Breast epithelium (tissue), 4 donors: ENCODE measurements at regions not wholly inside any gene's neighbourhood (a gene's known extent, or its start where the extent isn't known, plus 50 kb on each side); places are given as distances from the start of the nearest gene placed in this dataset.
A peak's percentile ranks its signal among the peaks of the same experiment; 100 is the strongest.

ENCODE experiments used
- DNase-seq, 2 donors: peaks; one replicate each; pipeline ENCODE4 v3.0.0-alpha.2; 2019; ENCODE audit warnings: low spot score in 2 of 2
- H3K27ac ChIP-seq, 2 donors: fragments of 200-600 bp; sonication (generic) in 1 of 2; one replicate each; pipeline ENCODE4 v1.5.1; 2016 to 2019; ENCODE audit warnings: mild to moderate bottlenecking in 1 of 2
- H3K27me3 ChIP-seq, 2 donors: fragments of 200-600 bp; sonication (generic) in 1 of 2; one replicate each; pipeline versions ENCODE4 v1.5.1 to v1.6.0; 2017 to 2019; ENCODE audit warnings: control low read depth in 1 of 2, mild to moderate bottlenecking in 1 of 2
- H3K36me3 ChIP-seq: fragments of 200-600 bp; one replicate; pipeline ENCODE4 v1.5.1; 2019
- H3K4me1 ChIP-seq, 2 donors: fragments of 200-600 bp; sonication (generic); one replicate each; pipeline ENCODE4 v1.5.1; 2016 to 2019; ENCODE audit warnings: control low read depth in 1 of 2
- H3K4me3 ChIP-seq, 3 donors: fragments of 200-600 bp; sonication (generic); 1 replicate in 2 of 3; 2 replicates in 1 of 3; pipeline ENCODE4 v1.5.1; 2016 to 2019; ENCODE audit warnings: mild to moderate bottlenecking in 3 of 3, moderate library complexity in 2 of 3
- H3K9me3 ChIP-seq, 2 donors: fragments of 200-600 bp; sonication (generic) in 1 of 2; one replicate each; pipeline ENCODE4 v1.5.1; 2016 to 2019; ENCODE audit warnings: control low read depth in 1 of 2
- POLR2A ChIP-seq: fragments of 450-650 bp; IDR thresholded peaks from one replicate; pipeline ENCODE4 v1.6.1; 2016; ENCODE audit warnings: antibody characterized with exemption, mild to moderate bottlenecking, moderate library complexity
- POLR2AphosphoS5 ChIP-seq, 3 donors: sonication (generic); formaldehyde crosslinking; IDR thresholded peaks; one replicate each; pipeline ENCODE4 v1.6.1; 2017; ENCODE audit warnings: antibody characterized with exemption in 3 of 3
- intact Hi-C: fragments of 100-400 bp; cut with DNase I; formaldehyde crosslinking; loops from one replicate; pipeline ENCODE4 v1.15.1; 2023; ENCODE audit warnings: low total_unique reads
- TF ChIP-seq, protein P1 (sequence below), 3 donors: fragments of 450-650 bp; IDR thresholded peaks; one replicate each; pipeline ENCODE4 v1.5.1; 2016 to 2017; ENCODE audit warnings: antibody characterized with exemption in 3 of 3, mild to moderate bottlenecking in 3 of 3, moderate library complexity in 3 of 3

DNA sequence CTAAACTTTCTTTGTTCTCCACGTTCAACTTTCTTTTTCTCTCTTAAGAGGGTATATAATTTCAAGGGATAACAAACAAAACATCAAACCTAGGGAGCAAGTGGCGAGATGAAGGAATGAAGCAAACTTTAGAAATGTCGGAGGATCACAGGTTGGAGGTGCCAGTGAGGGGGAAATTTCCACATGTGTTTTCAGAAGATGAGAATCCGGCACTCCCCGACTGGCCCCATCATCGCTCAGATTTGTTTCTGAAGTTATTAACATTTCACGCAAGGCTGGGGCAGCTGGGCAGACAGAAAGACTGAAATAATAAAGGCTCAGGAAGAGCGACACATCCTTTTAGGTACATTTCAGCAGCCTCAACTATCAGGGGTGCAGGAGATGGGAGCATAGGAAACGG is 134.9 kb downstream of the SMIM20 start:
- no peak for DNase-seq
- H3K27me3 ChIP-seq: no peaks in the 10 kb centered on the region
- no peak overlapping the region for H3K4me3 ChIP-seq
- peak overlapping the region; percentile 82 to 96 for H3K27ac ChIP-seq
- intact Hi-C loops: no loop called here
- TF ChIP-seq POLR2AphosphoS5 (IDR thresholded peaks at IDR 0.05) (no peak), POLR2A (no peak)
- TF ChIP-seq, protein P1, sequence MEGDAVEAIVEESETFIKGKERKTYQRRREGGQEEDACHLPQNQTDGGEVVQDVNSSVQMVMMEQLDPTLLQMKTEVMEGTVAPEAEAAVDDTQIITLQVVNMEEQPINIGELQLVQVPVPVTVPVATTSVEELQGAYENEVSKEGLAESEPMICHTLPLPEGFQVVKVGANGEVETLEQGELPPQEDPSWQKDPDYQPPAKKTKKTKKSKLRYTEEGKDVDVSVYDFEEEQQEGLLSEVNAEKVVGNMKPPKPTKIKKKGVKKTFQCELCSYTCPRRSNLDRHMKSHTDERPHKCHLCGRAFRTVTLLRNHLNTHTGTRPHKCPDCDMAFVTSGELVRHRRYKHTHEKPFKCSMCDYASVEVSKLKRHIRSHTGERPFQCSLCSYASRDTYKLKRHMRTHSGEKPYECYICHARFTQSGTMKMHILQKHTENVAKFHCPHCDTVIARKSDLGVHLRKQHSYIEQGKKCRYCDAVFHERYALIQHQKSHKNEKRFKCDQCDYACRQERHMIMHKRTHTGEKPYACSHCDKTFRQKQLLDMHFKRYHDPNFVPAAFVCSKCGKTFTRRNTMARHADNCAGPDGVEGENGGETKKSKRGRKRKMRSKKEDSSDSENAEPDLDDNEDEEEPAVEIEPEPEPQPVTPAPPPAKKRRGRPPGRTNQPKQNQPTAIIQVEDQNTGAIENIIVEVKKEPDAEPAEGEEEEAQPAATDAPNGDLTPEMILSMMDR (IDR thresholded peaks at IDR 0.05): no peak
- H3K9me3 ChIP-seq: no peaks in the 10 kb centered on the region
- no peaks in the 10 kb centered on the region for H3K36me3 ChIP-seq
- peaks cover 0 to 10% of the 10 kb centered on the region in 2 donors for H3K4me1 ChIP-seq

DNA sequence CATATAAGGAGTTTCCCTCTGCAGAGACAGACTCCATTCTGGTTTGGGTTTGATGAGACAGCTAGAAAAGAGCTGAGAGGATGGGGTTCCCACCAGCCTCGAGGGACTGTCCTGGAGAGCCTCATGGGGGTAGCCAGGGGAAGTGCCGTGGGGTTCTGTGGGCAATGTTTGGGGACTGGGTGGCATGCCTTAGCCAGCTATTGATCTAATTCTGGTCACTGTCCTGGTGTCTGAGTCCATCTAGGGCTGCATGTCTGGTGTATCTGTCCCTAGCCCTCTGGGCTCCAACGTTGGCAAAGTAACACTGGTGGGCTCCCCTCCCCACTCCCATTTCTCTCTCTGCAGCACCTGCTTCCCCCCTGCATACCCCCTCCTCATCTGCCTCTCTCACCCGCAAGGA is 135.4 kb downstream of the SMIM20 start:
- Histone ChIP-seq H3K27ac (peak overlapping the region; percentile 82 to 96), H3K27me3 (no peaks in the 10 kb centered on the region), H3K9me3 (no peaks in the 10 kb centered on the region), H3K4me1 (peaks cover 0 to 10% of the 10 kb centered on the region in 2 donors), H3K36me3 (no peaks in the 10 kb centered on the region), H3K4me3 (no peak overlapping the region)
- intact Hi-C loops: no loop called here
- DNase-seq: no peak
- TF ChIP-seq, protein P1 (IDR thresholded peaks at IDR 0.05): no peak
- TF ChIP-seq POLR2AphosphoS5 (IDR thresholded peaks at IDR 0.05) (no peak), POLR2A (no peak)

DNA sequence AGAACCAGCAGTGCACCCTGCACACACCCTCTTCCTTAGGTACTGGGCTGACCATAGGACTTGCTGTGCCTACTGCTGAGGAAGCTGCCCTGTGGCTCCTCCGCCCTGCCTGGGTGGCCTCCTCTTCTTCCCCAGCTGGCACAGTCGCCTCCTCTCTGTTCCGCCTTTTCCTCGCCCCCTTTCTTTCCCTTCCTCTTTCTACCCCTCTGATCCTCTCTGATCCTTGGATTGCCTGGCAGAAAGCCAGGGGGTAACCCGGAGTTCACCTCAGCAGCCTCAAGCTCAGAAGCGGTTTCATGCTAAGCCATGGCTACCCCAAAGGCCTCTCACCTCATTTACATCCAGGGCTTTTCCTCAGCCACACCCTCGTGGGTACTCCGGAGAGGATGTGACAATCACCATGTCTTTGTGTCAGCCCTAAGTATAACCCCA is 136.2 kb downstream of the SMIM20 start:
- peak overlapping the region; percentile 82 to 96 for H3K27ac ChIP-seq

DNA sequence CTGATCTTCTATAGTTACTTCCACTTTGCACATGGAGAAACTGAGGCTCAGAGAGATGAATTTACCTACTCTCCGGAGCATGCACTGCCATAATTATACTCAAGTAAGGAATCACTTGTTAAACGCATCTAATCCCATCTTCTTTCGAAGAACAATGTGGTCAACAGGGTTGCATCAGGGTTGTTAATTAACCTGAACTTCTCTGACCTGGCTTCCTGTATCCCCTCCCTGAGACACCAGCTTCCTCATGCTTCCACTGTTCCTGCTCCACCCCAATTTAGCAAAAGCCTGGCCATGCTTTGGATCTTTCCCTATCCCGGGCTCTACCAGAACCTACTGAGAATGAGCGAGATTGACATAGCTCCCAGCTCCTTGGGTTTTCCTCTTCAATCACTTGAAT is 136.7 kb downstream of the SMIM20 start:
- Histone ChIP-seq H3K27ac (peak overlapping the region; percentile 82 to 96), H3K4me1 (peaks cover 0 to 10% of the 10 kb centered on the region in 2 donors), H3K36me3 (no peaks in the 10 kb centered on the region), H3K4me3 (no peak overlapping the region), H3K27me3 (no peaks in the 10 kb centered on the region), H3K9me3 (no peaks in the 10 kb centered on the region)
- no peak for DNase-seq
- TF ChIP-seq, protein P1 (IDR thresholded peaks at IDR 0.05): no peak
- TF ChIP-seq POLR2A (no peak), POLR2AphosphoS5 (IDR thresholded peaks at IDR 0.05) (no peak)
- intact Hi-C loops: no loop called here

More for the DNA sequence above, 136.2 kb downstream of the SMIM20 start:
- Histone ChIP-seq H3K27me3 (no peaks in the 10 kb centered on the region), H3K9me3 (no peaks in the 10 kb centered on the region), H3K36me3 (no peaks in the 10 kb centered on the region), H3K4me1 (peaks cover 0 to 10% of the 10 kb centered on the region in 2 donors), H3K4me3 (no peak overlapping the region)
- intact Hi-C loops: no loop called here
- TF ChIP-seq POLR2AphosphoS5 (IDR thresholded peaks at IDR 0.05): no peak
- TF ChIP-seq, protein P1 (IDR thresholded peaks at IDR 0.05): no peak
- no peak for TF ChIP-seq POLR2A
- no peak for DNase-seq

DNA sequence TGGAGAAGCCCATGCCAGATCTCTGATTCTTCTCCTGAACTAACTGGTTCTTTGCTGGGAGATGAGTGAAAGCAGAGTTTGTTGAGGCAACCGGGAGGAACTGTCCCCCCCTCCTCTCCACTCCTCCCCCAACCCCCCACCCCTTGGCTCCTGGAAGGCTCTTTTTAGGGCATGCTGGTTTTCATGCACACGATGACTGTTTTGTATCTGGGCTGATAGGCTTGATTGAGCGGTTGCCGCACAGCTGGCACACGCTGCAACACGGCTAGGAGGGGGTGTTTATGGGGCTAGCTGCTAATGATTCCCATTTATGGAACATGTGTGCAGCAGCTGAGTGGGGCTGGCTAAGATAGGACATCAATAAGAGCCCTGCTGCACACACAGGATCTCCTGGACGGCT is 137.2 kb downstream of the SMIM20 start:
- no peaks in the 10 kb centered on the region for H3K27me3 ChIP-seq
- intact Hi-C loops: no loop called here
- TF ChIP-seq POLR2AphosphoS5 (IDR thresholded peaks at IDR 0.05): no peak
- TF ChIP-seq, protein P1 (IDR thresholded peaks at IDR 0.05): no peak
- no peak for TF ChIP-seq POLR2A
- no peak for DNase-seq
- H3K4me1 ChIP-seq: peaks cover 0 to 10% of the 10 kb centered on the region in 2 donors
- H3K9me3 ChIP-seq: no peaks in the 10 kb centered on the region
- no peak overlapping the region for H3K4me3 ChIP-seq
- peak overlapping the region in 1 of 2 donors; percentile 96 for H3K27ac ChIP-seq
- H3K36me3 ChIP-seq: no peaks in the 10 kb centered on the region
